CD14-positive monocyte (primary cell): ENCODE measurements at regions not wholly inside any gene's neighbourhood (a gene's known extent, or its start where the extent isn't known, plus 50 kb on each side); places are given as distances from the start of the nearest gene placed in this dataset.

ENCODE experiments used
- DNase-seq, 3 donors: peaks; one replicate each; pipeline ENCODE4 v3.0.0-alpha.2; 2011 to 2022
- H2AFZ ChIP-seq: 2 replicates; pipeline ENCODE4 v1.6.0; 2012; ENCODE audit warnings: mild to moderate bottlenecking, low read depth, low read length, inconsistent platforms; ENCODE audit not compliant: insufficient read depth, poor library complexity, severe bottlenecking
- H3K27ac ChIP-seq, 2 donors: 1 replicate in 1 of 2; 2 replicates in 1 of 2; pipeline ENCODE4 v1.5.1; 2012 to 2013; ENCODE audit warnings: low read length in 2 of 2, control low read depth in 1 of 2, inconsistent platforms in 1 of 2, low read depth in 1 of 2, mild to moderate bottlenecking in 1 of 2
- H3K27me3 ChIP-seq, 2 donors: one replicate each; pipeline versions ENCODE4 v1.6.0 to v1.6.1; 2011 to 2013; ENCODE audit warnings: low read length in 2 of 2; ENCODE audit not compliant: control insufficient read depth in 2 of 2, insufficient read depth in 2 of 2
- H3K36me3 ChIP-seq, 2 donors: replicated peaks in 1 of 2; 1 replicate in 1 of 2; 2 replicates in 1 of 2; pipeline versions ENCODE4 v1.5.1 to v1.6.1; 2012 to 2013; ENCODE audit warnings: low read length in 2 of 2, control low read depth in 1 of 2, inconsistent platforms in 1 of 2, mild to moderate bottlenecking in 1 of 2; ENCODE audit not compliant: insufficient read depth in 2 of 2, control insufficient read depth in 1 of 2
- H3K4me1 ChIP-seq, 2 donors: 1 replicate in 1 of 2; 2 replicates in 1 of 2; pipeline versions ENCODE4 v1.5.1 to v1.6.1; 2012 to 2013; ENCODE audit warnings: low read length in 2 of 2, control low read depth in 1 of 2, inconsistent platforms in 1 of 2, mild to moderate bottlenecking in 1 of 2, moderate library complexity in 1 of 2; ENCODE audit not compliant: insufficient read depth in 2 of 2, control insufficient read depth in 1 of 2
- H3K4me2 ChIP-seq: replicated peaks from 2 replicates; pipeline ENCODE3; 2012; ENCODE audit warnings: low read length, moderate library complexity, mild to moderate bottlenecking; ENCODE audit not compliant: poor library complexity, severe bottlenecking; ENCODE audit errors: extremely low read depth
- H3K4me3 ChIP-seq, 3 experiments: fragments of 200-600 bp in 1 of 3; sonication (generic) in 1 of 3; replicated peaks in 1 of 3; 1 replicate in 2 of 3; 2 replicates in 1 of 3; pipeline ENCODE4 v1.5.1; 2011 to 2013; ENCODE audit warnings: low read length in 3 of 3, mild to moderate bottlenecking in 3 of 3, control low read depth in 2 of 3, low read depth in 2 of 3, inconsistent platforms in 1 of 3, moderate library complexity in 1 of 3
- H3K79me2 ChIP-seq: 2 replicates; pipeline ENCODE4 v1.6.0; 2012; ENCODE audit warnings: mild to moderate bottlenecking, control low read depth, inconsistent platforms, low read length, moderate library complexity; ENCODE audit not compliant: insufficient read depth
- H3K9ac ChIP-seq: 2 replicates; pipeline ENCODE4 v1.6.0; 2017; ENCODE audit warnings: low read length, mild to moderate bottlenecking; ENCODE audit not compliant: insufficient read depth, poor library complexity, severe bottlenecking
- H3K9me3 ChIP-seq, 2 donors: replicated peaks in 1 of 2; 1 replicate in 1 of 2; 2 replicates in 1 of 2; pipeline versions ENCODE4 v1.5.1 to v1.6.1; 2012 to 2013; ENCODE audit warnings: low read length in 2 of 2, control low read depth in 1 of 2; ENCODE audit not compliant: control insufficient read depth in 1 of 2, insufficient read depth in 1 of 2
- H4K20me1 ChIP-seq: 2 replicates; pipeline ENCODE4 v1.6.0; 2012; ENCODE audit warnings: mild to moderate bottlenecking, low read length, control low read depth, moderate library complexity; ENCODE audit not compliant: insufficient read depth
- H3K27ac Mint-ChIP-seq, 7 donors: one replicate each; pipeline ENCODE4 v1.8.0; 2020; ENCODE audit warnings: mild to moderate bottlenecking in 7 of 7, mixed read lengths in 7 of 7, moderate library complexity in 6 of 7, inconsistent platforms in 2 of 7
- H3K27me3 Mint-ChIP-seq, 3 donors: one replicate each; pipeline ENCODE4 v1.8.0; 2021 to 2022; ENCODE audit warnings: low read depth in 3 of 3, mild to moderate bottlenecking in 3 of 3, mixed read lengths in 3 of 3, moderate library complexity in 3 of 3, inconsistent platforms in 1 of 3
- H3K36me3 Mint-ChIP-seq, 2 donors: one replicate each; pipeline ENCODE4 v1.8.0; 2020; ENCODE audit warnings: mixed read lengths in 2 of 2, inconsistent platforms in 1 of 2, mild to moderate bottlenecking in 1 of 2
- H3K4me1 Mint-ChIP-seq: one replicate; pipeline ENCODE4 v1.8.0; 2020; ENCODE audit warnings: mild to moderate bottlenecking, mixed read lengths
- H3K4me3 Mint-ChIP-seq, 2 donors: one replicate each; pipeline ENCODE4 v1.8.0; 2020; ENCODE audit warnings: mild to moderate bottlenecking in 2 of 2, mixed read lengths in 2 of 2, moderate library complexity in 1 of 2
- H3K9me3 Mint-ChIP-seq, 7 donors: one replicate each; pipeline ENCODE4 v1.8.0; 2020 to 2022; ENCODE audit warnings: mixed read lengths in 7 of 7, mild to moderate bottlenecking in 6 of 7, moderate library complexity in 6 of 7, inconsistent platforms in 2 of 7
- WGBS: methylation state at CpG from one replicate; pipeline ENCODE4 v1.1.5; 2013; ENCODE audit warnings: missing lambda C conversion rate; ENCODE audit not compliant: insufficient coverage; 5-methylcytosine and 5-hydroxymethylcytosine counted together
- intact Hi-C, 2 donors: fragments of 100-400 bp; cut with micrococcal nuclease; formaldehyde crosslinking; loops; one replicate each; pipeline versions ENCODE4 v1.15.0 to v1.15.1; 2023
- TF ChIP-seq, protein P1 (sequence below): fragments of 200-600 bp; IDR thresholded peaks from one replicate; pipeline ENCODE4 v1.8.0; 2022; ENCODE audit warnings: antibody characterized with exemption, mild to moderate bottlenecking

GRCh38 chr9:656926-657568 is 184.4 kb upstream of the DMRT1 start:
- Mint-ChIP-seq H3K27me3 (peaks cover 0 to 6% (median 2%) of the 10 kb centered on the region in 3 donors), H3K36me3 (no peaks in the 10 kb centered on the region), H3K27ac (peak overlapping the region in 5 of 7 donors; percentile 38 to 76 (median 57)), H3K9me3 (peaks cover 0 to 7% (median 3%) of the 10 kb centered on the region in 7 donors), H3K4me1 (peaks cover 58% of the 10 kb centered on the region), H3K4me3 (no peak overlapping the region)
- Histone ChIP-seq H3K79me2 (no peaks in the 10 kb centered on the region), H3K4me1 (peaks cover 29 to 44% of the 10 kb centered on the region in 2 donors), H3K9ac (no peak overlapping the region), H2AFZ (no peak overlapping the region), H3K4me3 (no peak overlapping the region), H3K36me3 (no peaks in the 10 kb centered on the region), H3K9me3 (no peaks in the 10 kb centered on the region), H3K27ac (peak overlapping the region in 1 of 2 donors; percentile 43), H4K20me1 (no peaks in the 10 kb centered on the region), H3K27me3 (no peaks in the 10 kb centered on the region), H3K4me2 (no peak overlapping the region)
- peak; percentile 38 to 58 (median 41) for DNase-seq
- TF ChIP-seq, protein P1, sequence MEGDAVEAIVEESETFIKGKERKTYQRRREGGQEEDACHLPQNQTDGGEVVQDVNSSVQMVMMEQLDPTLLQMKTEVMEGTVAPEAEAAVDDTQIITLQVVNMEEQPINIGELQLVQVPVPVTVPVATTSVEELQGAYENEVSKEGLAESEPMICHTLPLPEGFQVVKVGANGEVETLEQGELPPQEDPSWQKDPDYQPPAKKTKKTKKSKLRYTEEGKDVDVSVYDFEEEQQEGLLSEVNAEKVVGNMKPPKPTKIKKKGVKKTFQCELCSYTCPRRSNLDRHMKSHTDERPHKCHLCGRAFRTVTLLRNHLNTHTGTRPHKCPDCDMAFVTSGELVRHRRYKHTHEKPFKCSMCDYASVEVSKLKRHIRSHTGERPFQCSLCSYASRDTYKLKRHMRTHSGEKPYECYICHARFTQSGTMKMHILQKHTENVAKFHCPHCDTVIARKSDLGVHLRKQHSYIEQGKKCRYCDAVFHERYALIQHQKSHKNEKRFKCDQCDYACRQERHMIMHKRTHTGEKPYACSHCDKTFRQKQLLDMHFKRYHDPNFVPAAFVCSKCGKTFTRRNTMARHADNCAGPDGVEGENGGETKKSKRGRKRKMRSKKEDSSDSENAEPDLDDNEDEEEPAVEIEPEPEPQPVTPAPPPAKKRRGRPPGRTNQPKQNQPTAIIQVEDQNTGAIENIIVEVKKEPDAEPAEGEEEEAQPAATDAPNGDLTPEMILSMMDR, result no peak
- intact Hi-C loops, result no loop called here
- no CpG with 5 or more reads among the region's 3 CpGs for WGBS

- H3K4me1 ChIP-seq, result peaks cover 20 to 29% of the 10 kb centered on the region in 2 donors
- H4K20me1 ChIP-seq, result no peaks in the 10 kb centered on the region
- H3K9me3 ChIP-seq, result no peaks in the 10 kb centered on the region
- intact Hi-C loops, result no loop called here
- H3K79me2 ChIP-seq, result no peaks in the 10 kb centered on the region
- TF ChIP-seq, protein P1, result no peak
- H2AFZ ChIP-seq, result no peak overlapping the region
- H3K27me3 ChIP-seq, result no peaks in the 10 kb centered on the region
- peaks cover 2 to 6% (median 2%) of the 10 kb centered on the region in 3 donors for H3K27me3 Mint-ChIP-seq
- H3K4me2 ChIP-seq, result no peak overlapping the region
- H3K4me3 ChIP-seq, result no peak overlapping the region
- H3K36me3 Mint-ChIP-seq, result no peaks in the 10 kb centered on the region
- H3K27ac Mint-ChIP-seq, result peak overlapping the region in 1 of 7 donors; percentile 15
- H3K36me3 ChIP-seq, result no peaks in the 10 kb centered on the region
- 67% methylated on average over 3 of the region's 5 CpGs for WGBS
- H3K4me1 Mint-ChIP-seq, result peaks cover 43% of the 10 kb centered on the region
- H3K27ac ChIP-seq, result no peak overlapping the region
- no peak for DNase-seq
- H3K4me3 Mint-ChIP-seq, result no peak overlapping the region
- H3K9ac ChIP-seq, result no peak overlapping the region
- peaks cover 0 to 9% (median 3%) of the 10 kb centered on the region in 7 donors for H3K9me3 Mint-ChIP-seq
Observed at GRCh38 chr9:659286-659685, 182.2 kb upstream of the DMRT1 start.
